Stimulated activated CD4-positive, alpha-beta T cell treated with anti-CD3 and anti-CD28 coated beads, Interleukin-2, amount 100 ng/mL, for 48 hours (primary cell): ENCODE measurements at regions not wholly inside any gene's neighbourhood (a gene's known extent, or its start where the extent isn't known, plus 50 kb on each side); places are given as distances from the start of the nearest gene placed in this dataset.
"Not testable (repeated sequence)": the region's sequence is repeated elsewhere in the genome, so short reads cannot be mapped to it uniquely, and the experiment has no call there.

Source experiments
- DNase-seq, 2 donors: peaks; one replicate each; pipeline ENCODE4 v3.0.0-alpha.2; 2020

DNA sequence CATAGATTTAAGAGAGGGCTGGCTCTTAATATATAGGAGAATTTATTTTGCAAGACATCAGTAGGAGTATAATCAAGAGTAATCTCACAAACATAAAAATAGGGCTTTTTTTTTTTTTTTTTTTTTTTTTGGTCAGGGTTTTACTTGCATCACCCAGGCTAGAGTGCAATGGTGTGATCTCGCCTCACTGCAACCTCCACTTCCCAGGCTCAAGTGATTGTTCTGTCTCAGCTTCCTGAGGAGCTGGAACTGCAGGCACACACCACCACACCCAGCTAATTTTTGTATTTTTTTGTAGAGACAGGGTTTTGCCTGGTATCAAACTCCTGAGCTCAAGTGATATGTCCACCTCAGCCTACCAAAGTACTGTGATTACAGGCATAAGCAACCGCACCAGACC is 535.3 kb downstream of the CCSER2 start:
- DNase-seq: no peak

DNA sequence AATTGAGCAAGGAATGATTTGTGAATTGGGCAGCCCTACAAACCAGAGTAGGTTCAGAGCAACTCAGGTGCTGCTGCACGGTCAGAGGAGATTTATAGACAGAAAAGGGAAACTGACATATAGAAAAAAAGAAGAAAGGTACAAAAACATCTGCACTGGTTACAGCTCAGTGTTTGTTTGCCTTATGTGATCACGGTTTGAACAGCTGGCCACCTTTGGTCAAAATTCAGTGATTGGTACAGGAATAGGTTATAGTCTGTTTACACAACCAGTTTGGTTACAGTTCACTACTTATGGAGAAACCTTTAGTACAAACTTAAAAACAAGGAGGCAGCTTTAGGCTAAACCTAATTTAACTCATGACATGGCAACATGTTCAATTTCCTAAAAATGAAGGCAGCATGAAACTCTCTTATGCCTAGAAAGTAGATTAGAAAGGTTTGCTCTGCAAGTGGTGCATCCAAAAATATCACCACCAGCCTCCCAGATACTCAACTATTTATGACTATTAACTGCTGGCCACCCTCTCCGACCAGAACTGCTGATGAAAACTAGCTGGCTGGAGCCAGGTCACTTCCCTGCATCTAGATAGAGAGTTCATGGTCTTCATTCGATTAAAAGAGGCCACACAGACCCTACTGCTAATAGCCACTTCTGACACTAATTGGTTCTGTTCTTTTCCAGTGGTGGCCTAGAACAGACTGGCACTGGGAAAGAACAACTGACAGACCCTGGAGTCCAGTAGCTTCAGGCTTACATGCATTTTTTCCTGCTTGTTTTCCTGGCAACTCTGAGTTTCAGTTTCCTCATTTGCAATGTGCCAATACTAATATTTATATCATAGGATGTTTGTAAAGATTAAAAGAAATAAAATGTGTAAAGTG is 548.0 kb downstream of the CCSER2 start:
- DNase-seq: no peak

DNA sequence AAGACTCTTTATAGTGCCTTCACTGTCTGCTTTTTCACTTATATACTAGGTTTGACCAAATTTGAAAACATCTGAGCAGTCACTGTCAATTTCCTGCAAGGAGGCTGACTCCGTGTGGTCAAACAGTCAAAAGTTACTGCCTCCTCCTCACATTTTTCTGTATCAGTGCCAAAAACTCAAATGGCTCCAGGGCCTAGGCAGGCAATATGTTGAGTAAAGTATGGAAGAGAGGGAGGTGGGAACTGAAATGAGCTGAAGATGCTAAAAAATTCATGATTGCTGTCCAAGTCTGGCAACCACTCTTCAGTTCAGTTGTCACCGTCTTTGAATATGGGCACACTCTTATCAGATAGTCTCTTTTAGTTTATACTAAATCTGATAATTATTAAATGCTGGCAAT is 551.6 kb downstream of the CCSER2 start:
- no peak for DNase-seq

DNA sequence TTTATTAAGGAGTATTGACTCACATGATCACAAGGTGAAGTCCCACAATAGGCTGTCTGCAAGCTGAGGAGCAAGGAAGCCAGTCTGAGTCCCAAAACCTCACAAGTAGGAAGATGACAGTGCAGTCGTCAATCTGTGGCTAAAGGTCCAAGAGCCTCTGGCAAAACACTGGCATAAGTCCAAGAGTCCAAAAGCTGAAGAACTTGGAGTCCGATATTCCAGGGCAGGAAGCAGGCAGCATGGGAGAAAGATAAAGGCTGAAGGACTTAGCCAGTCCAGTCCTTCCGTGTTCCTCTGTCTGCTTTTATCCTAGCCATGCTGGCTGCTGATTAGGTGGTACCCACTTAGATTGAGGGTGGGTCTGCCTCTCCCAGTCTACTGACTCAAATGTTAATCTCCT is 553.3 kb downstream of the CCSER2 start:
- DNase-seq: not testable (repeated sequence)

- no peak for DNase-seq
These were observed 562.3 kb downstream of the CCSER2 start for GRCh38 chr10:84890706-84891105.

DNA sequence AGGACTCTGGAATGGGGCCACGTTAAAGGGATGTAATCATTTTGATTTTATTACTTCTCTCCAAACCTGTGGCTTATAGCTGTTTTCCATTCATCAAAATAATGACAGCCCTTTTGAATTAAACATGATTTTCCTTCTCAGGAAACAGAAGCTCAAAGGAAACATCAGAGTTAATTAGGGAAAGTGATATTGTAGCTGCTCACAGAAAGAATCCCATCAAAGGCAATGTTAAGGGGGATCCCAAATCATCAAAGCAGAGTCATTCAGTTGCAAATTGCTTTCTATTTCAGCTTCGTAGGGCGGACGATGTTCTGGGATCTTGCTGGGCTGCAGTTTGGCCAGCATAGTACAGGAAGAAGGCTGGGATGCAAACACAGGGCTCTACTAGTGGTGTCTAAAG is 563.2 kb downstream of the CCSER2 start:
- DNase-seq: no peak

- no peak for DNase-seq
These were observed 567.2 kb downstream of the CCSER2 start for GRCh38 chr10:84895541-84895940.

DNA sequence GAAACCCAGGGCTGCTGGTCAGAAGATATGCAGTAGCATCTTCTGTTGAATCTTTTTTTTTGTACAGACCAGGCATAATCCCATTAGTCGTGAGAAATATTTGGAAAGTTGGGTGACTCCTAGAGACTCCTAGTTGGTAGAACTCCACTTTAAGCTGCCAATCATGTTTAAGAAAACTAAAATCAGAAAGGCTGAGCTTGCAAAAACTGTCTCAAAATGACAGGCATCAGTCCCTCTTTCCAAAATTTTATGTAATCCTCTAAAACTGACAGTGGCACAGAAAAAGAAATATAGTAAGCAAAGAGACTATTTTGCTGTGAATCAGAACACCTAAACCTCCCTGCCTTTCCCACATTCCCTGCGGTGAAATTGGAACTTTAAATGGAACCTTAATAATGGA is 568.5 kb downstream of the CCSER2 start:
- no peak for DNase-seq

DNA sequence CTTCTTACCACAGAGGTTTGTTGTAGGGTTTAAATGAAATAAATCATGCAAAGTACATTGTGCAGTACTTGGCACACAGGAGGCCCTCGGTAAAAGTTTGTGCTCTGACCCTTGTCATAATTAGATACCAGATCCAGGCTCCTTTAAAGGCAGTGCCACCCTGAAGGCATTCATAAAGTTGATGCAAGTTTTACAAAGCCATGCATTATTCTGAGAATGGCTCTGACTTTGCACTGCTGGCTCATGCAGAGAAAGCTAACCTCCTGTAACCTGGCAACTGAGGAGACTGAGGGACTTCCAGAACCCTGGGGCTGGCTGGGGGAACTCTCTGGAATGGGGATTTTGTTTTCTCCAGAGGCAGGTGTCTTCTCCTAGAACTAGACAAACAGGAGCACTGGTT is 570.9 kb downstream of the CCSER2 start:
- DNase-seq: no peak

- DNase-seq: no peak
These were observed 571.8 kb downstream of the CCSER2 start for GRCh38 chr10:84900141-84900540.

GRCh38 chr10:84901885-84902284 is 573.5 kb downstream of the CCSER2 start:
- no peak for DNase-seq

DNA sequence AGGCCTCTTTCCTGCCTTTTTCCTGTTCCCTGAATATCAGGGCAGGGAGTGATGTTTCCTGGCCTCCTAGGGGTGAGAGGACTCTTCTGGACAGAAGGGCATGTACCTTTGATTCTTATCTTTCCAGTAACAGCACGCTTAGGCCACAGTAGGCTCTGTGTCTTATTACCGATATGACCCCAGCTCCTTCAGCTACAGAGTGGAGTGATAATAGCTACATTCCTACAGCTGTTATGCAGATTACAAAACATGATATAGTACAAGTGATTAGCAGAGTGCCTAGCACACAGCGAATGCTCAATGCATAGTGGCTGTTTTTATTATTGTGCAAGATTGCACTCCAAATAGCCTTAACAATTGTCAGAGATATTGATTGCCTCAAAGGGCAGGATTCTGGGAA is 574.2 kb downstream of the CCSER2 start:
- DNase-seq: no peak

DNA sequence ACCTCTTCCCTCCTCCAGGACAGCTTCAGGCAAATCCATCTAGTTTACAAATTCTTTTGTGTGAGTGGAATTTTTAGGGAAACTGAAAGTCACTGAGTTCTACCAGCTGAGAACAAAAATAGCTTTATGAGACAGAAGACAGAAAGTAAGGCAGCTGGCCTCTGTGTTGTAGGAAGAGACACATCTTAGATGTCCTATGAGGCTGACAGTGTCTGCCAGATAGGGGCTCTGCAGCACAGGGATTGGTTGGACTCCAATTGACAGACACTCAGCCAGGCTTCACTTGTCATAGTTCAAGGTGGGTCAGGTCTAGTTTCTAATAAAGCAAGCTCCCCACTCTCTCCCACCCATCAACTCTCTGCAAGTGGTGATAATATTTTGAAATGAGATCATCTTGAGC is 574.9 kb downstream of the CCSER2 start:
- no peak for DNase-seq

- DNase-seq: no peak
These were observed 579.1 kb downstream of the CCSER2 start for GRCh38 chr10:84907461-84908009.

- no peak for DNase-seq
These were observed 580.1 kb downstream of the CCSER2 start for GRCh38 chr10:84908491-84908890.

GRCh38 chr10:84921701-84922100 is 593.3 kb downstream of the CCSER2 start:
- no peak for DNase-seq

- no peak for DNase-seq
These were observed 595.7 kb downstream of the CCSER2 start for GRCh38 chr10:84924131-84924530.

- no peak for DNase-seq
These were observed 597.1 kb downstream of the CCSER2 start for GRCh38 chr10:84925495-84925894.

DNA sequence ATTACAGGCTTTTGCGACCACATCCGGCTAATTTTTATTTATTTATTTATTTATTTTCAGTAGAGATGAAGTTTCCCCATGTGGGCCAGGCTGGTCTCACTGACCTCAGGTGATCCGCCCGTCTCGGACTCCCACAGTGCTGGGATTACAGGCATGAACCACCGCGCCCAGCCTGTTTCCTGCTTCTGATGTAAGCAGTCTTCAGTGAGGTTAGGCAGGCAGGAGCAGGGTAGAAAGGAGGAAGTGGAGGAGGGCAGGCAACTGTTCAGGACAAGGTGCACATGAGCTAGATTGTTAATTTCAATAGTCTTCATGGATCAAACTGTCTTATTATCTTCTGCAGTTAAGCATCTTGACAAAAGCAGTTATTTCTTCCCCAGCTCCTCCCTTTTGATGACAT is 605.0 kb downstream of the CCSER2 start:
- DNase-seq: no peak

- DNase-seq: no peak
These were observed 607.4 kb downstream of the CCSER2 start for GRCh38 chr10:84935772-84936171.

DNA sequence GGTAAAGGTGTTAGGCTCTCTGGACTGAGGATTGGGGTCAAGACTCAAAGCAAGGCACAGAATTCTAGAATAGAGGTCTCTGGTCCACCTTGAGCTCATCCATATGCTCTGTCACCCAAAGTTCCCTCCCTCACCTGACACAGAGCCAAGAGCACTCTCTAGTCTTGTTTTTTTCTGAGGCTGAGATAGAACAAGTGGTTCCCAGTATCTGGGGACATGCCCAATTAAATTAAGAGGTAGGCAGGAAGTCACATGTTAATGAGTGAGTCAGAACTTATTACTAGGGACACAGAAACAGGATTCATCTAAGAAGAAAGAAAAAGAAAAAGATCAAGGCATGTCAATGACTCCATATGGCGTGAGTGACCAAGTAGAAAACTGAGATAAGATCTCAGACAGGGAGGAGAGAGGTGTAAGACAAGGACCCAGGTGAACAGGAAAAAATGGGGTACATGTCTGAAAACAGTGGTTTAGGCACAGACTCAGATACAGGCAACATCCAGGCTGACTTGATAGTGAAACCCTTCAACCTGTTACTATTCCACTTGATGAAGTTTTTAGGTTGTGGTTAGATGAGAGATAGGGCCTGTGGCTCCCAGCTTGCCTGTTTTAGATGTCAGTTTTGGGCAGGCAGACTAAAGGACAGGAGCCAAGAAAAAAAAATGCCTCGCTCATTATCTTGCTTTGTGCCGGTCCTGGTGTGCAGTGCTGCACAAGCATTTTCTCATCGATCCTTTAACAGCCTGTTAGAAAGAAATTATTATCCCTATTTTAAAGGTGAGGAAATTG is 609.9 kb downstream of the CCSER2 start:
- DNase-seq: no peak

DNA sequence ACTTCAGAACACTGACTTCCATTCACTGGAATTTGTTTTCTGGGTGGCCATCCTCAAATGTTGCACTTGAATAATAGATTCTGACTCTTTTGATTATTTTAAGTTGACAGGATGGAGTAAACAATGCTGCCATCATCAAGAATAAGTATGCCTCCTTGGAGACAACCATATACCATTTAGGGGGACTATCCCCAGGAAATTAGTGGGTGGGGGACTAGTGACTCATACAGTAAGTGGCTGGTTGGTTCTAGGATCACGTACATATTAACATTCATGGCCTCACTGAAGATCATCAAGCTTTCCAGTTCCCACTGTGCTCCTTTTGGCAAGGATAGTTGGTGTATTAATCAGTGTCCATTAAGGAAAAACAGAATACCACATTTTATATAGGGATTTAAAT is 615.2 kb downstream of the CCSER2 start:
- DNase-seq: no peak

- DNase-seq: no peak
These were observed 615.8 kb downstream of the CCSER2 start for GRCh38 chr10:84944187-84944586.

- no peak for DNase-seq
These were observed 617.4 kb downstream of the CCSER2 start for GRCh38 chr10:84945791-84946190.
